HuH-7.5 (cell line): ENCODE measurements at regions not wholly inside any gene's neighbourhood (a gene's known extent, or its start where the extent isn't known, plus 50 kb on each side); places are given as distances from the start of the nearest gene placed in this dataset.
"Not testable (repeated sequence)": the region's sequence is repeated elsewhere in the genome, so short reads cannot be mapped to it uniquely, and the experiment has no call there.

Source experiments
- DNase-seq: peaks from one replicate; pipeline ENCODE4 v3.0.0; 2011; ENCODE audit warnings: low spot score

- DNase-seq: no peak
Measured at GRCh38 chr2:52292801-52293200, 1260.9 kb upstream of the NRXN1 start.

- no peak for DNase-seq
Measured at GRCh38 chr2:52289741-52290140, 1257.8 kb upstream of the NRXN1 start.

DNA sequence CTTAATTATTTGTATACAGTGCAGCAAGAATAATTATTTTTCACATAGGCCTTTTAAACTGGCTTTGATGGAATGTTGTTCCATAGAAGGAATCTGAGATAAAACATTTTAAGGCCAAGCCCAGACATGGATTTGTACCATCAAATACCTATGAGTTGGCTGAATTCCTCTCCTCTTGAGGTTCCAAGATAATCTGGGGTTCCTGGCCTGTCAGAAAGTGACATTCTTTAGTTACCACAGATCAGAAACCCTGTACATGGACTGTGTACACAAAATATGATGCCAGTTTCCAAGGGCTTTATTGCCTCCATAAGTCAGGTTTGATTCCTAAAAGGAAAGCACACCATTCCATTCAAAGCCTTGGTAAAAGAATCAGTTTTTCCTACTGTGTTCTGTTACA is 1256.7 kb upstream of the NRXN1 start:
- DNase-seq: no peak

DNA sequence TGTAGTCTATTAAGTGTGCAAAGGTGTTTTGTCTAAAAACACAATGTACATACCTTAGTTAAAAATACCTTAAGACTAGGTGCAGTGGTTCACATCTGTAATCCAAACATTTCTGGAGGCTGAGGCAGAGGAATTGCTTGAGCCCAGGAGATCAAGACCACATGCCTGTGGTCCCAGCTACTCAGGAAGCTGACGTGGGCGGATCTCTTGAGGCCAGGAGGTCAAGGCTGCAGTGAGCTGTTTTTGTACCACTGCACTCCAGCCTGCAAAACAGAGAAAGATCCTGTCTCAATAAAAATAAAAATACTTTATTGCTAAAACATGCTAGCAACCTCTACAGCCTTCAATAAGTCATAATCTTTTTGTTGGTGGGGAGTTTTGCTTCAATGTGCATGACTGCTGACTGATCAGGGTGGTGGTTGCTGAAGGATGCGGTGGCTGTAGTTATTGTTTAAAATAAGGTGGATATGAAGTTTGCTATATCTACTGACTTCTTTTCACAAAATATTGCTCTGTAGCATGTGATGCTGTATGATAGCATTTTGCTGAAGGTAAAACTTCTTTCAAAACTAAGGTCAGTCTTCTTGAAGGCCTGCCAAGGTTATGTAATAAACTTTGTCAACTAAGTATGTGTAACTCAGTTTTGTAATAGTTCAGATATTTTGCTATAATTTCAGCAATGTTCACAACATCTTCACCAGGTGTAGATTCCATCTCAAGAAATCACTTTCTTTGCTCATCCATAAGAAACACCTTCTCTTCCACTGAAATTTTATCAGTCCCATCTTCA is 1238.0 kb upstream of the NRXN1 start:
- DNase-seq: no peak

DNA sequence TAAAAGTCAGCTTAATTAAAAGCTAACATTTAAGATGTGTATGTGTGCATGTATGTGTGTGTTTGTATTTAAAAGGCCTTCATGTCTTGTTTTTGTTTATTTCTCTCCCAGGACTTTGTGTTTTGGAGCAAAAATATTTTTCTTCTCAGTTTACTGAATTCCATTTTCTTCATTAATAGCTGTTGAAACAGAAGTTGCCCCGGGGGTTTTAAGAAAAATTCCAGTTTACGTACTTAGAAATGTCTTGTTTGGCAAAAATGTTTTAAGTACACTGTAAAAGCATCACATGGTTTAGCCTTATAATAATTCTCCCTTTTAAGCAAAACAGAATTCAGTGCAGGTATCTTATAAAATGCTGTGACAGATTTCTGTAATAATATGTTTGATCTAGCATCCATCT is 1233.0 kb upstream of the NRXN1 start:
- no peak for DNase-seq

GRCh38 chr2:52264488-52264887 is 1232.6 kb upstream of the NRXN1 start:
- DNase-seq: no peak

GRCh38 chr2:52260904-52261303 is 1229.0 kb upstream of the NRXN1 start:
- DNase-seq: no peak

DNA sequence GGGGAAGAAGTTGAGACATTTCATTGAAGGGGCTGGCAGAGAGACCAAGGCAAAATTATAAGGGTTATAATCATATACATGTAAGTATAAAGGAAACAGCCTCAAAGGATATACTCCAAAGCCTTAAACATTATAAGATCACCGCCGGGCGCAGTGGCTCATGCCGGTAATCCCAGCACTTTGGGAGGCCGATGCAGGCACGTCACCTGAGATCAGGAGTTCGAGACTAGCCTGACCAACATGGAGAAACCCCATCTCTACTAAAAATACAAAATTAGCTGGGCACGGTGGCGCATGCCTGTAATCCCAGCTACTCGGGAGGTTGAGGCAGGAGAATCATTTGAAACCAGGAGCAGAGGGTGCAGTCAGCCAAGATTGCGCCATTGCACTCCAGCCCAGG is 1227.0 kb upstream of the NRXN1 start:
- DNase-seq: not testable (repeated sequence)

GRCh38 chr2:52258038-52258437 is 1226.1 kb upstream of the NRXN1 start:
- DNase-seq: no peak

DNA sequence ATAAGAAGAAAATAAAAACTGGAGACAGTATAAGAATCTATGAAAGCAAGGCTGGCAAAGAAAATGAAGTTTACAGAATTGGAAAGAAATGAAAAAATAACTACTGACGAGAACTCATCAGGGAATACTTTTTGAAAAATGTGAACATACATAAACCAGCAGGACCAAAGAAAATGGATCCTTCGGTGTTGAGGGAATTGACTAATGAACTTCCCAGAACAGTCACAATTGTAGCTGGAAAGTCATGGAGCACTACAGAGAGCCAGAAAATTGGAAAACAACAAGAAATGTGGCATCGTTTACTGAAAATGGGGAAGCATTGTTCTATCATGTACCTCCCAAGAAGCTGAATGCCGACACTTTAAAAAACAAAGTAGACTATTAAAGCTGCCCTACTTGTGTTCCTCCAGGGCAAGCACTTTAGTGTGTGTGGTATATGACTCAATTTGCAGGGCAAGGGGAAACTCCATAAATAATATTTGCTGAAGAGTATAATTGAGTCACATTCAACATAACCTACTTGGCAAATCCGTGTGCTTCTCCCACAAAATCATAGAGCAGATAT is 1221.6 kb upstream of the NRXN1 start:
- no peak for DNase-seq

DNA sequence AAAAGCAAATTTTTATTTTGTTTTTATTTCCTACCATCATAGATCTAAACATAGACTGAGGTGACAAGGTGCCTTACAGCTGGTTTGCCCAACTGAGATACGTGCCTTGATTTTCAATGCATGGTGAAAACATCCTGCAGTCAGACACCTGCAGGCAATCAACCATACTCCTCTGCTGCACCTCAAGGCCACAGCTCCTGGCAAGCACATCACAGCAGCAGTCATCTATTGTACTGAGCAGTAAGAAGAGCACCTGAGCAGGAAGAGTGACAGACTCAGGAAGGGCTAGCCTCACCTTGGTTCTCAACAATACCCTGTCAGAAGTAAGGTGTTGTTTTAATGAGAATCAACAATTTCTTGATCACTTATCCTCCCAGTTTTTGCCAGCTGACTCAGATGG is 1206.8 kb upstream of the NRXN1 start:
- DNase-seq: no peak

DNA sequence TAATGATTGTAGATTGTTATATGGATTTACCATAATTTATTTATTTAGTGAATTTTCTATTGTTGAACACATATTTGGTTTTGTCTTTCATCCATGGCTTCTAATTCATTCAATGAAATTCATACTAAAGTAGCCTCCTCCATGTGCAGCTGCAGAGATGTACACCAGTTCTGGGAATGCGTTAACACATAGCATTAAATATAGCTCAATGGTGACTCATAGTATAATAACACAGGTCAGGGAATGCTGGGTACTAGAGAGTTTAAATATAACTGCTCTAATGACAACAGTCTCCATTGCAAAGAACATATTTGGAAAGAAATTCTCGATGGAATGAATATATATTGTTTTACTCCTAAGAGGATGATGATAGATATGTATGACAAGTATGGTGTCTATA is 1190.2 kb upstream of the NRXN1 start:
- DNase-seq: no peak

- no peak for DNase-seq
Measured at GRCh38 chr2:52220393-52220792, 1188.5 kb upstream of the NRXN1 start.

GRCh38 chr2:52210611-52211010 is 1178.7 kb upstream of the NRXN1 start:
- no peak for DNase-seq

- DNase-seq: no peak
Measured at GRCh38 chr2:52210161-52210560, 1178.2 kb upstream of the NRXN1 start.

DNA sequence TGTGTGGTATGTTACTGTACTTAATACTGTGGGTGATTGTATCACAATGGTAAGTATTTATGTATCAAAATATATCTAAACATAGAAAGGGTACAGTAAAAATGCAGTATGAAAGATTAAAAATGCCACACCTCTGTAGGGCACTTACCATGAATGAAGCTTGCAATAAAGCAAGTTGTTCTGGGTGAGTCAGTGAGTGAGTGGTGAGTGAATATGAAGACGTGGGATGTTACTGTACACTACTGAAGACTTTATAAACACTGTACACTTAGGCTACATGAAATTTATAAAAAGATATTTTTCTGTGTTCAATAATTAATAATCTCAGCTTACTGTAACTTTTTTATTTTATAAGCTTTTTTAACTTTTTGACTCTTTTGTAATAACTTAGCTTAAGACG is 1162.4 kb upstream of the NRXN1 start:
- no peak for DNase-seq

GRCh38 chr2:52193804-52194203 is 1161.9 kb upstream of the NRXN1 start:
- no peak for DNase-seq

DNA sequence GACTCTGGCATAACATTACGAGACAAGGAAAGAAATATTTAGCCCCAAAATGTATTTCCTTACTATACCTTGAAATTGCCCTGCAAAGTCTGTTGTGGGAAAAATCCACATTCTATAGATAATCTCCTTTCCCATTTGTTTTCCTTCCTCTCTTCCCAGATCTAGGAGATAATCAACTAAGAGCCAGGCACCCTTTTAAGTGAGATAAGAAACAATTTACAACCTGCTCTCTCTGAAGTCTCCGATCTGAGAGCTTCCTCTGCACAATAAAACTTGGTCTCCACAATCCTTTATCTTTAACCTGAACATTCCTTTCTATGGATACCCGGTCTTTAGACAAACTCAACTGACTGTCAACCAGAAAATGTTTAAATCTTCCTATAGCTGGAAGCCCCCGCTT is 1160.7 kb upstream of the NRXN1 start:
- no peak for DNase-seq

- no peak for DNase-seq
Measured at GRCh38 chr2:52181080-52181479, 1149.1 kb upstream of the NRXN1 start.

DNA sequence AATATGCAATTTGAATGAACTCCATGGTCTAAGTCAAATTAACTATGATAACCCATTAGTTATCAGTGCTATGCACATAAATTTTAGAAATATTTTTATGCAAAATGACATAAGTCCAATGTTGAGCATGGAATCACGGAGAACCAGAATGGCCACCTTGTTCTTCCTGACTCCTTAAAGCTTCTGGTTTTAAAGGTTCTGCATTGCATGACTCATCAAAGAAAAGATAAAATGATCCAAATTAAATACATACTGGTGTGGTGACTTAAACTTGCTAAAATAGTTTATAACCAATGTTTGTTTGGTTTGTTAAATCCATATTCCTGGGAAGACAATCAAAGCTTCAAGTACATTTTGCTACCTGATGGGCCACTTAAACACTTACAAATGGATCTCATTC is 1146.9 kb upstream of the NRXN1 start:
- no peak for DNase-seq

- DNase-seq: no peak
Measured at GRCh38 chr2:52145005-52145404, 1113.1 kb upstream of the NRXN1 start.

- DNase-seq: no peak
Measured at GRCh38 chr2:52144590-52144989, 1112.7 kb upstream of the NRXN1 start.

DNA sequence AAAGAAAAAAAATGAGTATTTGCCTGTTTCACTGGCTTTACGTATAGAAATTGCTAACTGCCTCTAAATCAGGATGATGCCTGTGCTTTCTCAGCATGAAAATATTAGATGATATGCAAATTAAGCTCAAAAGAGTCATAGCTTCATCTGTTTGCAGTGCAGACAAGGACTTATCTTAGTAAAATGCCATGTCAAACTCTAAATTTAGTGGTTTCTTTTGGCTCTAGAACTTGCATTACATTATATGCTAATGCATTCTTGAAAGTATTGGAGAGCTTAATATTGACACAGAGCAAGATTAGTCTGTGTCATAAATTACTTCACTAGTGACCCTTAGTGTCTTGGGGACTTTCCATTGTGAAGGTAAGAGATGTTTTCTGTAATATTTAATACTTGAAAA is 1109.1 kb upstream of the NRXN1 start:
- no peak for DNase-seq

- DNase-seq: no peak
Measured at GRCh38 chr2:52139241-52139640, 1107.3 kb upstream of the NRXN1 start.
